H7 (cell line): ENCODE measurements at regions not wholly inside any gene's neighbourhood (a gene's known extent, or its start where the extent isn't known, plus 50 kb on each side); places are given as distances from the start of the nearest gene placed in this dataset.

Experiments used
- DNase-seq: peaks from one replicate; pipeline ENCODE4 v3.0.0; 2012
- H3K27me3 ChIP-seq: 2 replicates; pipeline ENCODE4 v1.6.0; 2011; ENCODE audit warnings: mild to moderate bottlenecking, low read length; ENCODE audit not compliant: control insufficient read depth, insufficient read depth
- H3K36me3 ChIP-seq: replicated peaks from 2 replicates; pipeline ENCODE4 v1.5.1; 2011; ENCODE audit warnings: low read length; ENCODE audit not compliant: control insufficient read depth, insufficient read depth
- H3K4me3 ChIP-seq: 2 replicates; pipeline ENCODE4 v1.5.1; 2011; ENCODE audit warnings: low read depth, mild to moderate bottlenecking, control low read depth, low read length, moderate library complexity; ENCODE audit not compliant: insufficient read depth

GRCh38 chr12:61646639-61647038 is 613.6 kb upstream of the USP15 start:
- H3K4me3 ChIP-seq, result no peak overlapping the region
- peak; percentile 1 for DNase-seq
- H3K27me3 ChIP-seq, result no peaks in the 10 kb centered on the region
- no peaks in the 10 kb centered on the region for H3K36me3 ChIP-seq

GRCh38 chr12:61647566-61647965 is 612.6 kb upstream of the USP15 start:
- Histone ChIP-seq H3K36me3 (no peaks in the 10 kb centered on the region), H3K27me3 (no peaks in the 10 kb centered on the region), H3K4me3 (no peak overlapping the region)
- no peak for DNase-seq

GRCh38 chr12:61652265-61652664 is 607.9 kb upstream of the USP15 start:
- H3K27me3 ChIP-seq, result no peaks in the 10 kb centered on the region
- no peak overlapping the region for H3K4me3 ChIP-seq
- DNase-seq, result no peak
- H3K36me3 ChIP-seq, result no peaks in the 10 kb centered on the region

GRCh38 chr12:61654698-61655097 is 605.5 kb upstream of the USP15 start:
- Histone ChIP-seq H3K27me3 (no peaks in the 10 kb centered on the region), H3K36me3 (no peaks in the 10 kb centered on the region), H3K4me3 (no peak overlapping the region)
- DNase-seq, result no peak

GRCh38 chr12:61655241-61655640 is 605.0 kb upstream of the USP15 start:
- no peak for DNase-seq
- H3K4me3 ChIP-seq, result no peak overlapping the region
- H3K36me3 ChIP-seq, result no peaks in the 10 kb centered on the region
- H3K27me3 ChIP-seq, result no peaks in the 10 kb centered on the region

GRCh38 chr12:61667676-61668075 is 592.5 kb upstream of the USP15 start:
- no peak for DNase-seq
- Histone ChIP-seq H3K4me3 (no peak overlapping the region), H3K27me3 (no peaks in the 10 kb centered on the region), H3K36me3 (no peaks in the 10 kb centered on the region)

GRCh38 chr12:61676520-61676919 is 583.7 kb upstream of the USP15 start:
- DNase-seq, result no peak
- no peaks in the 10 kb centered on the region for H3K27me3 ChIP-seq
- H3K36me3 ChIP-seq, result no peaks in the 10 kb centered on the region
- no peak overlapping the region for H3K4me3 ChIP-seq

- H3K27me3 ChIP-seq, result no peaks in the 10 kb centered on the region
- no peaks in the 10 kb centered on the region for H3K36me3 ChIP-seq
- no peak overlapping the region for H3K4me3 ChIP-seq
- no peak for DNase-seq
Observed at GRCh38 chr12:61687407-61687806, 572.8 kb upstream of the USP15 start.

- H3K27me3 ChIP-seq, result no peaks in the 10 kb centered on the region
- no peaks in the 10 kb centered on the region for H3K36me3 ChIP-seq
- DNase-seq, result no peak
- no peak overlapping the region for H3K4me3 ChIP-seq
Observed at GRCh38 chr12:61694214-61694613, 566.0 kb upstream of the USP15 start.

- Histone ChIP-seq H3K36me3 (no peaks in the 10 kb centered on the region), H3K4me3 (no peak overlapping the region), H3K27me3 (no peaks in the 10 kb centered on the region)
- no peak for DNase-seq
Observed at GRCh38 chr12:61701471-61701870, 558.7 kb upstream of the USP15 start.

GRCh38 chr12:61706783-61707182 is 553.4 kb upstream of the USP15 start:
- Histone ChIP-seq H3K4me3 (no peak overlapping the region), H3K27me3 (no peaks in the 10 kb centered on the region), H3K36me3 (no peaks in the 10 kb centered on the region)
- DNase-seq, result no peak

- no peak overlapping the region for H3K4me3 ChIP-seq
- no peaks in the 10 kb centered on the region for H3K36me3 ChIP-seq
- no peaks in the 10 kb centered on the region for H3K27me3 ChIP-seq
- DNase-seq, result no peak
Observed at GRCh38 chr12:61713121-61713520, 547.1 kb upstream of the USP15 start.

- no peaks in the 10 kb centered on the region for H3K27me3 ChIP-seq
- H3K36me3 ChIP-seq, result no peaks in the 10 kb centered on the region
- DNase-seq, result no peak
- no peak overlapping the region for H3K4me3 ChIP-seq
Observed at GRCh38 chr12:61717986-61718385, 542.2 kb upstream of the USP15 start.

GRCh38 chr12:61739925-61740324 is 520.3 kb upstream of the USP15 start:
- Histone ChIP-seq H3K4me3 (no peak overlapping the region), H3K27me3 (no peaks in the 10 kb centered on the region), H3K36me3 (no peaks in the 10 kb centered on the region)
- DNase-seq, result no peak

GRCh38 chr12:61750604-61751003 is 509.6 kb upstream of the USP15 start:
- Histone ChIP-seq H3K27me3 (no peaks in the 10 kb centered on the region), H3K36me3 (no peaks in the 10 kb centered on the region)
- DNase-seq, result no peak

GRCh38 chr12:61754214-61754613 is 506.0 kb upstream of the USP15 start:
- no peaks in the 10 kb centered on the region for H3K27me3 ChIP-seq
- no peaks in the 10 kb centered on the region for H3K36me3 ChIP-seq
- DNase-seq, result no peak
- no peak overlapping the region for H3K4me3 ChIP-seq

More at GRCh38 chr12:61750604-61751003, 509.6 kb upstream of the USP15 start:
- H3K4me3 ChIP-seq, result no peak overlapping the region
